Keratinocyte (primary cell): ENCODE measurements at regions not wholly inside any gene's neighbourhood (a gene's known extent, or its start where the extent isn't known, plus 50 kb on each side); places are given as distances from the start of the nearest gene placed in this dataset.

Experiments used
- DNase-seq: peaks from one replicate; pipeline ENCODE4 v3.0.0-alpha.2; 2011; ENCODE audit warnings: low read depth, missing footprints, low spot score
- FAIRE-seq: peaks from 2 replicates; lab custom pipeline; 2011; peaks lifted over from hg19 to GRCh38; lab: Jason Lieb, UNC
- H2AFZ ChIP-seq: 2 replicates; pipeline ENCODE4 v1.6.0; 2012; ENCODE audit warnings: low read length, control low read depth, inconsistent platforms; ENCODE audit not compliant: control insufficient read depth
- H3K27ac ChIP-seq: 2 replicates; pipeline ENCODE4 v1.5.1; 2011; ENCODE audit warnings: low read length; ENCODE audit not compliant: control insufficient read depth, insufficient read depth
- H3K27me3 ChIP-seq: 3 replicates; pipeline ENCODE4 v1.6.0; 2011; ENCODE audit warnings: low read length; ENCODE audit not compliant: control insufficient read depth, insufficient read depth; ENCODE audit errors: extremely low read depth
- H3K36me3 ChIP-seq, 2 experiments: 2 replicates in 1 of 2; 3 replicates in 1 of 2; pipeline ENCODE4 v1.5.1; 2011; ENCODE audit warnings: low read length in 2 of 2, mild to moderate bottlenecking in 1 of 2; ENCODE audit not compliant: control insufficient read depth in 2 of 2, insufficient read depth in 2 of 2; ENCODE audit errors: extremely low read depth in 1 of 2
- H3K4me1 ChIP-seq: 3 replicates; pipeline ENCODE4 v1.5.1; 2011; ENCODE audit warnings: low read length; ENCODE audit not compliant: control insufficient read depth, insufficient read depth; ENCODE audit errors: extremely low read depth
- H3K4me2 ChIP-seq: 3 replicates; pipeline ENCODE4 v1.6.0; 2011; ENCODE audit warnings: low read depth, low read length; ENCODE audit not compliant: control insufficient read depth, insufficient read depth; ENCODE audit errors: extremely low read depth
- H3K4me3 ChIP-seq, 3 experiments: fragments of 200-600 bp in 1 of 3; sonication (generic) in 1 of 3; 2 replicates in 2 of 3; 3 replicates in 1 of 3; pipeline ENCODE4 v1.5.1; 2011 to 2016; ENCODE audit warnings: low read length in 3 of 3, mild to moderate bottlenecking in 3 of 3, control low read depth in 2 of 3, inconsistent platforms in 1 of 3, low read depth in 1 of 3, mixed read lengths in 1 of 3, mixed run types in 1 of 3, moderate library complexity in 1 of 3; ENCODE audit not compliant: control insufficient read depth in 2 of 3, insufficient read depth in 2 of 3; ENCODE audit errors: extremely low read depth in 1 of 3
- H3K79me2 ChIP-seq: 2 replicates; pipeline ENCODE4 v1.6.0; 2012; ENCODE audit warnings: low read length; ENCODE audit not compliant: control insufficient read depth, insufficient read depth
- H3K9ac ChIP-seq: 3 replicates; pipeline ENCODE4 v1.6.0; 2011; ENCODE audit warnings: low read length; ENCODE audit not compliant: control insufficient read depth, insufficient read depth; ENCODE audit errors: extremely low read depth
- H3K9me1 ChIP-seq: 3 replicates; pipeline ENCODE4 v1.6.0; 2011; ENCODE audit warnings: low read length; ENCODE audit not compliant: control insufficient read depth, insufficient read depth; ENCODE audit errors: extremely low read depth
- H3K9me3 ChIP-seq: 2 replicates; pipeline ENCODE4 v1.5.1; 2012; ENCODE audit warnings: low read depth, low read length; ENCODE audit not compliant: control insufficient read depth
- H4K20me1 ChIP-seq: 3 replicates; pipeline ENCODE4 v1.6.0; 2011; ENCODE audit warnings: low read length; ENCODE audit not compliant: control insufficient read depth, insufficient read depth; ENCODE audit errors: extremely low read depth
- CTCF ChIP-seq, 3 experiments: IDR thresholded peaks in 1 of 3; conservative IDR thresholded peaks in 1 of 3; optimal IDR thresholded peaks in 1 of 3; 2 replicates in 2 of 3; 3 replicates in 1 of 3; pipeline versions ENCODE3 to v1.5.1; 2011; ENCODE audit warnings: low read length in 3 of 3, mild to moderate bottlenecking in 3 of 3, moderate library complexity in 2 of 3, control low read depth in 1 of 3, inconsistent platforms in 1 of 3; ENCODE audit not compliant: insufficient read depth in 2 of 3; ENCODE audit errors: extremely low read depth in 1 of 3
- EZH2 ChIP-seq: IDR thresholded peaks from one replicate; pipeline ENCODE4 v1.6.1; 2012; ENCODE audit warnings: inconsistent platforms, mild to moderate bottlenecking, low read length, moderate library complexity
- dilution Hi-C: fragments of 300-500 bp; cut with MboI; formaldehyde crosslinking; loops from one replicate; pipeline ENCODE4 v1.7.0; 2020; ENCODE audit warnings: low sequenced_read_pairs; ENCODE audit not compliant: extremely low pct_ligation_motif_present

- DNase-seq: no peak
- Histone ChIP-seq H4K20me1 (no peaks in the 10 kb centered on the region), H3K36me3 (no peaks in the 10 kb centered on the region), H3K4me1 (peaks cover 10% of the 10 kb centered on the region), H3K9me1 (no peaks in the 10 kb centered on the region), H3K27me3 (no peaks in the 10 kb centered on the region), H3K27ac (no peak overlapping the region), H3K4me3 (no peak overlapping the region), H2AFZ (no peak overlapping the region), H3K4me2 (no peak overlapping the region), H3K9ac (no peak overlapping the region), H3K9me3 (no peaks in the 10 kb centered on the region), H3K79me2 (no peaks in the 10 kb centered on the region)
- no peak for FAIRE-seq
- TF ChIP-seq EZH2 (no peak), CTCF (optimal IDR thresholded peaks at IDR 0.05 in 1 of 3, IDR thresholded peaks at IDR 0.05 in 1 of 3, conservative IDR thresholded peaks at IDR 0.05 in 1 of 3; ENCODE audit: extremely low read depth in 1 of 3, insufficient read depth in 2 of 3, low read length in 3 of 3) (no peak)
- dilution Hi-C loops: no loop called here
These were observed 304.5 kb upstream of the ZNF608 start for GRCh38 chr5:125050926-125051325.

- no peaks in the 10 kb centered on the region for H3K36me3 ChIP-seq
These were observed 306.1 kb upstream of the ZNF608 start for GRCh38 chr5:125052584-125052983.

More at GRCh38 chr5:125052584-125052983, 306.1 kb upstream of the ZNF608 start:
- H3K27ac ChIP-seq: no peak overlapping the region
- no peaks in the 10 kb centered on the region for H3K9me1 ChIP-seq
- peaks cover 20% of the 10 kb centered on the region for H3K4me1 ChIP-seq
- no peaks in the 10 kb centered on the region for H3K27me3 ChIP-seq
- dilution Hi-C loops: no loop called here
- no peaks in the 10 kb centered on the region for H3K9me3 ChIP-seq
- TF ChIP-seq EZH2 (no peak), CTCF (optimal IDR thresholded peaks at IDR 0.05 in 1 of 3, IDR thresholded peaks at IDR 0.05 in 1 of 3, conservative IDR thresholded peaks at IDR 0.05 in 1 of 3; ENCODE audit: extremely low read depth in 1 of 3, insufficient read depth in 2 of 3, low read length in 3 of 3) (no peak)
- DNase-seq: no peak
- no peaks in the 10 kb centered on the region for H3K79me2 ChIP-seq
- no peak overlapping the region for H3K4me2 ChIP-seq
- no peak overlapping the region for H3K9ac ChIP-seq
- no peak overlapping the region for H2AFZ ChIP-seq
- H4K20me1 ChIP-seq: no peaks in the 10 kb centered on the region
- FAIRE-seq: no peak
- H3K4me3 ChIP-seq: no peak overlapping the region
